HepG2 (cell line): ENCODE measurements at regions not wholly inside any gene's neighbourhood (a gene's known extent, or its start where the extent isn't known, plus 50 kb on each side); places are given as distances from the start of the nearest gene placed in this dataset.

Experiments used
- GABPB1 ChIP-seq: IDR thresholded peaks from 2 replicates; pipeline ENCODE4 v1.6.1; 2016; ENCODE audit warnings: mild to moderate bottlenecking, missing genetic modification reagents, moderate library complexity, missing compliant biosample characterization
- KMT2B ChIP-seq: IDR thresholded peaks from 2 replicates; pipeline ENCODE4 v1.6.1; 2016; ENCODE audit warnings: missing genetic modification reagents, missing compliant biosample characterization
- NCOA5 ChIP-seq: sonication (generic); formaldehyde crosslinking; IDR thresholded peaks from 2 replicates; pipeline ENCODE4 v1.4.0; 2020; ENCODE audit warnings: missing genetic modification reagents
- NFATC3 ChIP-seq: sonication (generic); formaldehyde crosslinking; IDR thresholded peaks from 2 replicates; pipeline ENCODE4 v1.5.1; 2020; ENCODE audit warnings: mild to moderate bottlenecking, missing genetic modification reagents
- RELA ChIP-seq: sonication (generic); formaldehyde crosslinking; IDR thresholded peaks from 2 replicates; pipeline ENCODE4 v1.4.0; 2020; ENCODE audit warnings: missing genetic modification reagents
- ZNF460 ChIP-seq: sonication (generic); formaldehyde crosslinking; IDR thresholded peaks from 2 replicates; pipeline ENCODE4 v1.5.1; 2020; ENCODE audit warnings: missing genetic modification reagents, mild to moderate bottlenecking, borderline replicate concordance
- ZNF550 ChIP-seq: sonication (generic); formaldehyde crosslinking; IDR thresholded peaks from 2 replicates; pipeline ENCODE4 v1.4.0; 2020; ENCODE audit warnings: mild to moderate bottlenecking, missing genetic modification reagents, borderline replicate concordance
- ZNF563 ChIP-seq: sonication (generic); formaldehyde crosslinking; IDR thresholded peaks from 2 replicates; pipeline ENCODE4 v1.8.0; 2022; ENCODE audit warnings: mild to moderate bottlenecking, moderate library complexity, missing genetic modification reagents
- ZNF709 ChIP-seq: sonication (generic); formaldehyde crosslinking; IDR thresholded peaks from 2 replicates; pipeline ENCODE4 v1.5.0; 2020; ENCODE audit warnings: mild to moderate bottlenecking, missing genetic modification reagents
- TF ChIP-seq, protein P1 (sequence below): sonication (generic); formaldehyde crosslinking; IDR thresholded peaks from 2 replicates; pipeline ENCODE4 v1.5.0; 2020; ENCODE audit warnings: missing genetic modification reagents
- TF ChIP-seq, protein P2 (sequence below): sonication (generic); formaldehyde crosslinking; IDR thresholded peaks from 2 replicates; pipeline ENCODE4 v1.4.0; 2020; ENCODE audit warnings: mild to moderate bottlenecking, missing genetic modification reagents, borderline replicate concordance
- TF ChIP-seq, protein P3 (sequence below): sonication (generic); formaldehyde crosslinking; IDR thresholded peaks from 2 replicates; pipeline ENCODE4 v1.8.1; 2023; ENCODE audit warnings: missing genetic modification reagents, mild to moderate bottlenecking, borderline replicate concordance
- TF ChIP-seq, protein P4 (sequence below): sonication (generic); formaldehyde crosslinking; IDR thresholded peaks from 2 replicates; pipeline ENCODE4 v1.8.0; 2022; ENCODE audit warnings: low read depth, missing genetic modification reagents
- TF ChIP-seq, protein P5 (sequence below): sonication (generic); formaldehyde crosslinking; conservative IDR thresholded peaks from 2 replicates; pipeline ENCODE4 v1.4.0; 2020; ENCODE audit warnings: missing genetic modification reagents
- TF ChIP-seq, protein P6 (sequence below): sonication (generic); formaldehyde crosslinking; IDR thresholded peaks from 2 replicates; pipeline ENCODE4 v1.8.0; 2022; ENCODE audit warnings: mild to moderate bottlenecking, missing genetic modification reagents; ENCODE audit not compliant: insufficient replicate concordance
- TF ChIP-seq, protein P7 (sequence below): sonication (generic); formaldehyde crosslinking; IDR thresholded peaks from 2 replicates; pipeline ENCODE4 v1.4.0; 2020; ENCODE audit warnings: missing genetic modification reagents, borderline replicate concordance

DNA sequence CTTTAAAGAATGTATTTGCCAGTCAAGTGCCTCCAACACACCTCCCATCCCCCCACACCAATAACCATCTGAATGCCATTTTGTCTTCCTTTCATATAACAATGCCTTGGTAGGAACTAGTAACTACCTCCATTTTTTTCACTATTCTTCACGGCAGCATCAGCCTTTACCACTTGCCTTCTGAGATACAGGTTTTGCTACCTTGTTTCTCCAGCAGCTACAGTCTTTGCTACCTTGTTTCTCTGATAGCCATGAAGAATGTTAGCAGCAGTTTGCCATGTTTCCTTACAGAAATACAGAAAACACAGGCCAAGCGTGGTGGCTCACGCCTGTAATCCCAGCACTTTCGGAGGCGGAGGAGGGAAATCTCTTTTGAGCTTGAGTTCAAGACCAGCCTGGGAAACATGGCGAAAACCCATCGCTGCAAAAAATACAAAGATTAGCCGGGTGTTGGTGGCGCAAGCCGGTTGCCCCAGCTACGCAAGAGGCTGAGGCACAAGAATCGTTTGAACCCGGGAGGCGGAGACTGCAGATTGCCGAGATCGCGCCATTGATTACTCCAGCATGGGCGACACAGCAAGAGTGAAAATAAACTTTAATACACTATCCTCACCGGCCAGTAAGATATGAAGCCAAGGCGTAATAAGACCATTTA, 100.9 kb downstream of the HFE start (continued):
- TF ChIP-seq, protein P1, sequence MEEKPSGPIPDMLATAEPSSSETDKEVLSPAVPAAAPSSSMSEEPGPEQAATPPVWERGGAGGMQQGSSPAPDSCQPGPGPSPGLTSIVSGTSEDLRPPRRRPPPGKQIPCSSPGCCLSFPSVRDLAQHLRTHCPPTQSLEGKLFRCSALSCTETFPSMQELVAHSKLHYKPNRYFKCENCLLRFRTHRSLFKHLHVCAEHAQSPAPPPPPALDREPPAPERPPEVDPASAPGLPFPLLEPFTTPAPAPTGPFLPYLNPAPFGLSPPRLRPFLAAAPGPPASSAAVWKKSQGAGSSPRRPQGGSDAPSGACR (CRISPR knock-in tag): no peak
- TF ChIP-seq NCOA5 (CRISPR knock-in tag) (no peak), NFATC3 (CRISPR knock-in tag) (no peak), ZNF709 (CRISPR knock-in tag) (no peak), GABPB1 (no peak), ZNF550 (no peak), RELA (no peak), ZNF563 (CRISPR knock-in tag) (no peak; the same call in 1 of the 2 replicates), ZNF460 (CRISPR knock-in tag) (no peak), KMT2B (CRISPR knock-in tag) (no peak)
- TF ChIP-seq, protein P2, sequence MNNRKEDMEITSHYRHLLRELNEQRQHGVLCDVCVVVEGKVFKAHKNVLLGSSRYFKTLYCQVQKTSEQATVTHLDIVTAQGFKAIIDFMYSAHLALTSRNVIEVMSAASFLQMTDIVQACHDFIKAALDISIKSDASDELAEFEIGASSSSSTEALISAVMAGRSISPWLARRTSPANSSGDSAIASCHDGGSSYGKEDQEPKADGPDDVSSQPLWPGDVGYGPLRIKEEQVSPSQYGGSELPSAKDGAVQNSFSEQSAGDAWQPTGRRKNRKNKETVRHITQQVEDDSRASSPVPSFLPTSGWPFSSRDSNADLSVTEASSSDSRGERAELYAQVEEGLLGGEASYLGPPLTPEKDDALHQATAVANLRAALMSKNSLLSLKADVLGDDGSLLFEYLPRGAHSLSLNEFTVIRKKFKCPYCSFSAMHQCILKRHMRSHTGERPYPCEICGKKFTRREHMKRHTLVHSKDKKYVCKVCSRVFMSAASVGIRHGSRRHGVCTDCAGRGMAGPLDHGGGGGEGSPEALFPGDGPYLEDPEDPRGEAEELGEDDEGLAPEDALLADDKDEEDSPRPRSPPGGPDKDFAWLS (CRISPR knock-in tag): no peak
- TF ChIP-seq, protein P3, sequence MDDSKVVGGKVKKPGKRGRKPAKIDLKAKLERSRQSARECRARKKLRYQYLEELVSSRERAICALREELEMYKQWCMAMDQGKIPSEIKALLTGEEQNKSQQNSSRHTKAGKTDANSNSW (CRISPR knock-in tag): no peak
- TF ChIP-seq, protein P4, sequence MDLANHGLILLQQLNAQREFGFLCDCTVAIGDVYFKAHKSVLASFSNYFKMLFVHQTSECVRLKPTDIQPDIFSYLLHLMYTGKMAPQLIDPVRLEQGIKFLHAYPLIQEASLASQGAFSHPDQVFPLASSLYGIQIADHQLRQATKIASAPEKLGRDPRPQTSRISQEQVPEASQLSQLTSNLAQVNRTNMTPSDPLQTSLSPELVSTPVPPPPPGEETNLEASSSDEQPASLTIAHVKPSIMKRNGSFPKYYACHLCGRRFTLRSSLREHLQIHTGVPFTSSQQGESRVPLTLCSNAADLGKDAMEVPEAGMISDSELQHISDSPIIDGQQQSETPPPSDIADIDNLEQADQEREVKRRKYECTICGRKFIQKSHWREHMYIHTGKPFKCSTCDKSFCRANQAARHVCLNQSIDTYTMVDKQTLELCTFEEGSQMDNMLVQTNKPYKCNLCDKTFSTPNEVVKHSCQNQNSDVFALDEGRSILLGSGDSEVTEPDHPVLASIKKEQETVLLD (CRISPR knock-in tag): peak; percentile 16; the same call in 1 of the 2 replicates
- TF ChIP-seq, protein P5, sequence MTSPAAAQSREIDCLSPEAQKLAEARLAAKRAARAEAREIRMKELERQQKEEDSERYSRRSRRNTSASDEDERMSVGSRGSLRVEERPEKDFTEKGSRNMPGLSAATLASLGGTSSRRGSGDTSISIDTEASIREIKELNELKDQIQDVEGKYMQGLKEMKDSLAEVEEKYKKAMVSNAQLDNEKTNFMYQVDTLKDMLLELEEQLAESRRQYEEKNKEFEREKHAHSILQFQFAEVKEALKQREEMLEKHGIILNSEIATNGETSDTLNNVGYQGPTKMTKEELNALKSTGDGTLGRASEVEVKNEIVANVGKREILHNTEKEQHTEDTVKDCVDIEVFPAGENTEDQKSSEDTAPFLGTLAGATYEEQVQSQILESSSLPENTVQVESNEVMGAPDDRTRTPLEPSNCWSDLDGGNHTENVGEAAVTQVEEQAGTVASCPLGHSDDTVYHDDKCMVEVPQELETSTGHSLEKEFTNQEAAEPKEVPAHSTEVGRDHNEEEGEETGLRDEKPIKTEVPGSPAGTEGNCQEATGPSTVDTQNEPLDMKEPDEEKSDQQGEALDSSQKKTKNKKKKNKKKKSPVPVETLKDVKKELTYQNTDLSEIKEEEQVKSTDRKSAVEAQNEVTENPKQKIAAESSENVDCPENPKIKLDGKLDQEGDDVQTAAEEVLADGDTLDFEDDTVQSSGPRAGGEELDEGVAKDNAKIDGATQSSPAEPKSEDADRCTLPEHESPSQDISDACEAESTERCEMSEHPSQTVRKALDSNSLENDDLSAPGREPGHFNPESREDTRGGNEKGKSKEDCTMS (CRISPR knock-in tag): no peak
- TF ChIP-seq, protein P6, sequence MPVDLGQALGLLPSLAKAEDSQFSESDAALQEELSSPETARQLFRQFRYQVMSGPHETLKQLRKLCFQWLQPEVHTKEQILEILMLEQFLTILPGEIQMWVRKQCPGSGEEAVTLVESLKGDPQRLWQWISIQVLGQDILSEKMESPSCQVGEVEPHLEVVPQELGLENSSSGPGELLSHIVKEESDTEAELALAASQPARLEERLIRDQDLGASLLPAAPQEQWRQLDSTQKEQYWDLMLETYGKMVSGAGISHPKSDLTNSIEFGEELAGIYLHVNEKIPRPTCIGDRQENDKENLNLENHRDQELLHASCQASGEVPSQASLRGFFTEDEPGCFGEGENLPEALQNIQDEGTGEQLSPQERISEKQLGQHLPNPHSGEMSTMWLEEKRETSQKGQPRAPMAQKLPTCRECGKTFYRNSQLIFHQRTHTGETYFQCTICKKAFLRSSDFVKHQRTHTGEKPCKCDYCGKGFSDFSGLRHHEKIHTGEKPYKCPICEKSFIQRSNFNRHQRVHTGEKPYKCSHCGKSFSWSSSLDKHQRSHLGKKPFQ (CRISPR knock-in tag): no peak
- TF ChIP-seq, protein P7, sequence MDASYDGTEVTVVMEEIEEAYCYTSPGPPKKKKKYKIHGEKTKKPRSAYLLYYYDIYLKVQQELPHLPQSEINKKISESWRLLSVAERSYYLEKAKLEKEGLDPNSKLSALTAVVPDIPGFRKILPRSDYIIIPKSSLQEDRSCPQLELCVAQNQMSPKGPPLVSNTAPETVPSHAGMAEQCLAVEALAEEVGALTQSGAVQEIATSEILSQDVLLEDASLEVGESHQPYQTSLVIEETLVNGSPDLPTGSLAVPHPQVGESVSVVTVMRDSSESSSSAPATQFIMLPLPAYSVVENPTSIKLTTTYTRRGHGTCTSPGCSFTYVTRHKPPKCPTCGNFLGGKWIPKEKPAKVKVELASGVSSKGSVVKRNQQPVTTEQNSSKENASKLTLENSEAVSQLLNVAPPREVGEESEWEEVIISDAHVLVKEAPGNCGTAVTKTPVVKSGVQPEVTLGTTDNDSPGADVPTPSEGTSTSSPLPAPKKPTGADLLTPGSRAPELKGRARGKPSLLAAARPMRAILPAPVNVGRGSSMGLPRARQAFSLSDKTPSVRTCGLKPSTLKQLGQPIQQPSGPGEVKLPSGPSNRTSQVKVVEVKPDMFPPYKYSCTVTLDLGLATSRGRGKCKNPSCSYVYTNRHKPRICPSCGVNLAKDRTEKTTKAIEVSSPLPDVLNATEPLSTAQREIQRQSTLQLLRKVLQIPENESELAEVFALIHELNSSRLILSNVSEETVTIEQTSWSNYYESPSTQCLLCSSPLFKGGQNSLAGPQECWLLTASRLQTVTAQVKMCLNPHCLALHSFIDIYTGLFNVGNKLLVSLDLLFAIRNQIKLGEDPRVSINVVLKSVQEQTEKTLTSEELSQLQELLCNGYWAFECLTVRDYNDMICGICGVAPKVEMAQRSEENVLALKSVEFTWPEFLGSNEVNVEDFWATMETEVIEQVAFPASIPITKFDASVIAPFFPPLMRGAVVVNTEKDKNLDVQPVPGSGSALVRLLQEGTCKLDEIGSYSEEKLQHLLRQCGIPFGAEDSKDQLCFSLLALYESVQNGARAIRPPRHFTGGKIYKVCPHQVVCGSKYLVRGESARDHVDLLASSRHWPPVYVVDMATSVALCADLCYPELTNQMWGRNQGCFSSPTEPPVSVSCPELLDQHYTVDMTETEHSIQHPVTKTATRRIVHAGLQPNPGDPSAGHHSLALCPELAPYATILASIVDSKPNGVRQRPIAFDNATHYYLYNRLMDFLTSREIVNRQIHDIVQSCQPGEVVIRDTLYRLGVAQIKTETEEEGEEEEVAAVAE: no peak
